ENCODE measurements at regions not wholly inside any gene's neighbourhood (a gene's known extent, or its start where the extent isn't known, plus 50 kb on each side); places are given as distances from the start of the nearest gene placed in this dataset.
"Not testable (repeated sequence)": the region's sequence is repeated elsewhere in the genome, so short reads cannot be mapped to it uniquely, and the experiment has no call there.

GRCh38 chr7:130957722-130958435 lies 223.9 kb upstream of the KLF14 start:
- not testable (repeated sequence) for TF ChIP-seq CTCF (optimal IDR thresholded peaks at IDR 0.05 in 1 of 3, IDR thresholded peaks at IDR 0.05 in 1 of 3, conservative IDR thresholded peaks at IDR 0.05 in 1 of 3; ENCODE audit: extremely low read depth in 1 of 3, insufficient read depth in 2 of 3, low read length in 3 of 3); EZH2 (IDR thresholded peaks at IDR 0.05; ENCODE audit: low read length)

All from keratinocyte (primary cell).